Activated T-cell treated with anti-CD3 and anti-CD28 coated beads, Interleukin-2, amount 50 U/mL, for 4 hours (primary cell): ENCODE measurements at regions not wholly inside any gene's neighbourhood (a gene's known extent, or its start where the extent isn't known, plus 50 kb on each side); places are given as distances from the start of the nearest gene placed in this dataset.
"Not testable (repeated sequence)": the region's sequence is repeated elsewhere in the genome, so short reads cannot be mapped to it uniquely, and the experiment has no call there.

ENCODE experiments used
- ATAC-seq, 2 donors: fragments of 200-7000 bp; cut with Tn5 transposase; one replicate each; pipeline ENCODE4 v1.10.0; 2021
- DNase-seq: peaks from one replicate; pipeline ENCODE4 v3.0.0-alpha.2; 2020
- H3K27me3 Mint-ChIP-seq: one replicate; pipeline ENCODE4 v1.8.0; 2021; ENCODE audit warnings: low read depth, mixed read lengths
- H3K36me3 Mint-ChIP-seq: one replicate; pipeline ENCODE4 v1.8.0; 2022; ENCODE audit warnings: mixed read lengths; ENCODE audit not compliant: insufficient read depth
- H3K4me1 Mint-ChIP-seq: one replicate; pipeline ENCODE4 v1.8.0; 2021; ENCODE audit warnings: low read depth, mixed read lengths
- H3K4me3 Mint-ChIP-seq: one replicate; pipeline ENCODE4 v1.8.0; 2021; ENCODE audit warnings: mild to moderate bottlenecking, moderate library complexity, mixed read lengths
- H3K9me3 Mint-ChIP-seq: one replicate; pipeline ENCODE4 v1.8.0; 2021; ENCODE audit warnings: mixed read lengths

DNA sequence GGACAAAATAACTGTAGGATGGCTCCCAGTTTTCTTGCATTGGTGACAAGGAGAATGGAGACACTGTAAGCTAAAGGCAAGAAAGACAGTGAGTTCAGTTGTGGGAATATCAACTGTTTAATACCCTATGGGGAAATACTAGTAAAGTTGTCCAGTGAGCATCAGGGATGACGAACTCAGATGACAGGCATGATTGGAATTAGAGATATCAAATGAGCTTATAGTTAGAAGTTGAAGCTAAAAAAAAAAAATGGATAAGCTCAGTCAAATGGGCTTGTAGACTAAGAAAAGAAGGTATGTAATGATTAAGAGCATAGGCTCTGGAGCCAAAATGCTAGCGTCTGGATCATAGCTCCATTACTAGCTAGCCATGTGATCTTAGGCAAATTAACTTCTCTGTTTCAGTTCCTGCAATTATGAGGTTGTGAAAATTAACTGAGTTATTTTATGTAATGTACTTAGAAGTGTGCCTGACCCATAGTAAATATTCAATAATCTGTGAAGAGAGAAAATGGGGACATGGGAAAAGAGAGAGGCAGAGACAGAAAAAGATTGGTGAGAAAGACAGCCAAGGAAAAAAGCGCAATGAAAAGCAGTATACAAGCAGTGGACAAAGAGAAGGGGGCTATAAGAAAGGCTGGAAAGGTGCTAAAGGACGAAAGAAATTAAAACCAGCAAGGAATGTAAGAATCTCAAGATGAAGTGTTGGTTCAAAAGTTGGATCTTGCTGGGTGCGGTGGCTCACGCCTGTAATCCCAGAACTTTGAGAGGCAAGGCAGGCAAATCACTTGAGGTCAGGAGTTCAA lies 95.7 kb upstream of the SLC39A10 start:
- Mint-ChIP-seq H3K36me3 (peaks cover 2% of the 10 kb centered on the region), H3K27me3 (no peaks in the 10 kb centered on the region), H3K4me3 (peak overlapping the region; percentile 69), H3K4me1 (peaks cover 73% of the 10 kb centered on the region), H3K9me3 (peaks cover 9% of the 10 kb centered on the region)
- no peak for DNase-seq
- no peak for ATAC-seq

DNA sequence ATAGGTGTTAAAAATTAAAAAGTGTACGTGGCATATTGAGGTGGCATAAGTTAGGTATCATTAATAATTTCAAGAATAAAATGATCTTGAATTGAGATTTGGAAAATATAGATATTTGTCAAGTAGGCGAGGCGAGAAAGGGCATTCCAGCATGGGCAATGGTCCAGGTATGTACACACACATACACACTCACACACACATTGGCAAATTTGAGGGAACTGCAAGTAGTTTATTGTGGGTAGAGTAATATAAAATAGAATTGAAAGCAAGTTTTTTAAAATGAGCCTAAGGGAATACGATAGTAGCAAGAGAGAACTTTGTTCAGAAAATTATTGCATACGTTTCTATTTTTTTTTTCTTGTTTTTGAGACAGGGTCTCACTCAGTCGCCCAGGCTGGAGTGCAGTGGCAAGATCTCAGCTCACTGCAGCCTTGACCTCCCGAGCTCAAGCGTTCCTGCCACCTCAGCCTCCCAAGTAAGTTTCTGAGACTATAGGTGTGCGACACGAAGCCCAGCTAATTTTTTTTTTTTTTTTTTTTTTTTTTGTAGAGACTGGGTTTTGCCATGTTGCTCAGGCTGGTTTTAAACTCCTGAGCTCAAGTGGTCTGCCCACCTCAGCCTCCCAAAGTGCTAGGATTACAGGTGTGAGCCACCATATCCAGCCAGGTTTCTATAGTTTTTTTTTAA lies 96.7 kb upstream of the SLC39A10 start:
- peaks cover 9% of the 10 kb centered on the region for H3K9me3 Mint-ChIP-seq
- H3K27me3 Mint-ChIP-seq, result no peaks in the 10 kb centered on the region
- ATAC-seq (no peak), DNase-seq (no peak)
- H3K4me1 Mint-ChIP-seq, result peaks cover 74% of the 10 kb centered on the region
- peak overlapping the region; percentile 64 for H3K4me3 Mint-ChIP-seq
- peaks cover 2% of the 10 kb centered on the region for H3K36me3 Mint-ChIP-seq

DNA sequence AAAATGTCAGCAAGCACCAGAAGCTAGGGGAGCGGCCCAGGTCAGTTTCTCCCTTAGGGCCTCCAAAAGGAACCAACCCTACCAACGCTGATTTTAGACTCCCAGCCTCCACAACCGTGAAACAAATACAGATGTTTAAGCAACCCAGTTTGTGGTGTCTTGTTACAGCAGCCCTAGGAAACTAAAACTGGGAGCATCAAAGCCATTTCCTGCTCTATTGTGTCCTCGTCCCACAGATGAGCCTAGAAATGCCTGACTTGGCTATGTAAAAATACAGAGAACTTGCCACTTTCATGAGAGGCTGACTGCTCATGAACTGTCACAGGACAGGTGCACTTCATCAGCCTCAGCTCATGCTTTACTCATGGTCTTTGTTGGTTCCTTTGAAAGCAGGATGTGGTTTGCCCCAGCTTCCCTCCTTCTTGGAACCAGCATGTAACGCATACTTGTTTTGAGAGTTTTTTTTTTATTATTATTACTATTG lies 97.6 kb upstream of the SLC39A10 start:
- H3K4me3 Mint-ChIP-seq, result peak overlapping the region; percentile 64
- peaks cover 69% of the 10 kb centered on the region for H3K4me1 Mint-ChIP-seq
- peaks cover 9% of the 10 kb centered on the region for H3K9me3 Mint-ChIP-seq
- peak; percentile 75 to 81 for ATAC-seq
- no peaks in the 10 kb centered on the region for H3K27me3 Mint-ChIP-seq
- H3K36me3 Mint-ChIP-seq, result peaks cover 2% of the 10 kb centered on the region
- DNase-seq, result peak; percentile 61

DNA sequence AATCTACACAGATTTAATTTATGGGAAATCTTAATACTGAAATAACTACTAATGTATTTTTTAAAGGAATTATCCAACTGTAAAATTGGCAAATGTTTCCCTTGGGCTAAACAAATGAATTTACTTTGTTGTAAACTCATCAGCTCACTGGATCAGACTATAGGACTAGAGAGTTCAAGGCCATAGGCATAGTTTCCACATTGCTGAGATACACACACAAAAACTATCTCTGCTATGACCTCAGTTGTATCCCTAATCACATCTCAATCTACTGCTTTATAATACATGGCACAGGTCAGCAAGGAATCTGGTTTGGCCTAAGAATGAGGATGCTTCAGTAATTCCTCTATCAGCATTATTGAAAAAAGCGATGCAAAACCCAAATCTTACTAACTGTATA lies 101.1 kb upstream of the SLC39A10 start:
- H3K36me3 Mint-ChIP-seq, result peaks cover 5% of the 10 kb centered on the region
- peaks cover 61% of the 10 kb centered on the region for H3K4me1 Mint-ChIP-seq
- H3K4me3 Mint-ChIP-seq, result no peak overlapping the region
- peaks cover 10% of the 10 kb centered on the region for H3K9me3 Mint-ChIP-seq
- ATAC-seq, result no peak
- no peaks in the 10 kb centered on the region for H3K27me3 Mint-ChIP-seq
- DNase-seq, result no peak

DNA sequence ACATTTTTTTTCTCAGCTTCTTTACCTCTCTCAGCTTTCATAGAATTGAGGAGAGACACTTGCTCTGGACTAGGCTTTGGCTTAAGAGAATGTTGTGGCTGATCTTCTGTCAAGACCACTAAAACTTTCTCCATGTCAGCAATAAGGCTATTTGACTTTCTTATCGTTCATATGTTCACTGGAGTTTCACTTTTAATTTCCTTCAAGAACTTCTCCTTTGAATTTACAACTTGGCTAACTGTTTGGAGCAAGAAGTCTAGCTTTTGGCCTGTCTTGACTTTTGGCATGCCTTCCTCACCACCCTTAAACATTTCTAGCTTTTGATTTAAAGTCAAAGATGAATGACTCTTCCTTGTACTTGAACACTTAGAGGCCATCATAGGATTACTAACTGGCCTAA lies 104.4 kb upstream of the SLC39A10 start:
- no peak for ATAC-seq
- peaks cover 46% of the 10 kb centered on the region for H3K4me1 Mint-ChIP-seq
- H3K27me3 Mint-ChIP-seq, result no peaks in the 10 kb centered on the region
- peak overlapping the region; percentile 44 for H3K4me3 Mint-ChIP-seq
- DNase-seq, result no peak
- peaks cover 12% of the 10 kb centered on the region for H3K9me3 Mint-ChIP-seq
- peaks cover 3% of the 10 kb centered on the region for H3K36me3 Mint-ChIP-seq

DNA sequence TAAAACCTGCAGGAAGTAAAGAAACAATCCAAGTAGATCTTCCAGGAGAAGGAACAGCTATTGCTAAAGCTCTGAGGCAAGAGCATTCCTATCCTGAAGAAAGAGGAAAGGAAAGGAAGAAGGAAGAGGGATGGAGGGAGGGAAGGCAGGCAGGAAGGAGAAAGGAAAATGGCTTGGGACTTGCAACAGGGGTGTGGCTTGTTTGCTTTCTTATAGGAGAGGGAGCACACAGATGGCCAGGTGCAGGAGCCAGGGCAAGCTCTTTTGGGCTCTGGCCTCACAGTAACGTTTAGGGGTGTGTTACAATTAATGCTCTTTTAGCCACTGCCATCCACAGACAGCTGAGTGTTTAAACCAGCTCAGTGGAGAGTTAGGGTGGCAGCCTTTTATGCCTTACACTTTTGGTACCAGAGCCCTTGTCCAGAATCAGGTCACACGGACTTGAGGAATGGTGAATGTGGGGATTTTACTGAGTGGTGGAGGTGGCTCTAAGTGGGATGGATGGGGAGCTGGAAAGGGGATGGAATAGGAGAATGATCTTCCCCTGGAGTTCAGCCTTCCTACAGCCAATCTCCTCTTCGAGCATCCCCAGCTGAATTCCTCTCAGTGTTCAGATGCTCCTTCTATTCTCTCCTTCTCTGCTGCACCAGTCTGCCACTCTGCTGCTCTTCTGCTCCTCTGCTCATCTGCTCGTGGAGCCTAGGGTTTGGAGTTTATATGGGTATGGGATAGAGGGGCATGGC lies 108.7 kb upstream of the SLC39A10 start:
- no peak for ATAC-seq
- Mint-ChIP-seq H3K27me3 (no peaks in the 10 kb centered on the region), H3K4me1 (peaks cover 48% of the 10 kb centered on the region), H3K4me3 (no peak overlapping the region), H3K36me3 (peaks cover 3% of the 10 kb centered on the region), H3K9me3 (peaks cover 12% of the 10 kb centered on the region)
- DNase-seq, result no peak

DNA sequence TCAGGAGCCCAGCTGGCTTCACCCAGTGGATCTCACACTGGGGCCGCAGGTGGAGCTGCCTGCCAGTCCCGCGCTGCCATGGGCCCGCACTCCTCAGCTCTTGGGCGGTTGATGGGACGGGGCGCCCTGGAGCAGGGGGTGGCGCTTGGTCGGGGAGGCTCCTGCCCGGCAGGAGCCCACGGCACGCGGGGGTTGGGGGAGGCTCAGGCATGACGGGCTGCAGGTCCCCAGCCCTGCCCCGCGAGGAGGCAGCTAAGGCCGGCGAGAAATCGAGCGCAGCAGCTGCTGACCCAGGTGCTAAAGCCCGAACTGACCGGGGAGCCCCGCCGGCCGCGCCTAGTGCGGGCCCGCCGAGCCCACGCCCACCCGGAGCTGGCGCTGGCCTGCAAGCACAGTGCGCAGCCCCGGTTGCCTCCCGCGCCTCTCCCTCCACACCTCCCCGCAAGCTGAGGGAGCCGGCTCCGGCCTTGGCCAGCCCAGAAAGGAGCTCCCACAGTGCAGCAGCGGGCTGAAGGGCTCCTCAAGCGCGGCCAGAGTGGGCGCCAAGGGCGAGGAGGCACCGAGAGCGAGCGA lies 109.7 kb upstream of the SLC39A10 start:
- peaks cover 50% of the 10 kb centered on the region for H3K4me1 Mint-ChIP-seq
- ATAC-seq, H3K4me3 Mint-ChIP-seq, DNase-seq, H3K36me3 Mint-ChIP-seq, H3K27me3 Mint-ChIP-seq: not testable (repeated sequence)
- peaks cover 18% of the 10 kb centered on the region for H3K9me3 Mint-ChIP-seq

DNA sequence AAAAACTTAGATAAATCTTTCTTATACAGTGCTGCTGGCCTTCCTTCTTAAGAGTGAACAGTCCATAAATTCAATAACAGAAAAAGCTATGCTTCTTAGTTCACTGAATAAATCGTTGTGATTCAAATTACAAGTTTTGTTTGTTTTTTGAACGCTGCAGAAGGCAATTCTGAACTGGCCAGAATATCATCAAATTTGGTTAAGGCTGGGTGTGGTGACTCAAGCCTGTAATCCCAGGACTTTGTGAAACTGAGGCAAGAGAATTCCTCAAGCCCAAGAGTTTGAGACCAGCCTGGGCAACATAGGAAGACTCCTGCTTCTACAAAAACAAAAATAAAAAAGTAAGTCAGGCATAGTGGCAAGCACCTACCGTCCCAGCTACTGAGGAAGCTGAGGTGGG lies 111.2 kb upstream of the SLC39A10 start:
- H3K36me3 Mint-ChIP-seq, result peaks cover 5% of the 10 kb centered on the region
- DNase-seq, result no peak
- no peaks in the 10 kb centered on the region for H3K27me3 Mint-ChIP-seq
- no peak overlapping the region for H3K4me3 Mint-ChIP-seq
- no peak for ATAC-seq
- peaks cover 22% of the 10 kb centered on the region for H3K9me3 Mint-ChIP-seq
- peaks cover 51% of the 10 kb centered on the region for H3K4me1 Mint-ChIP-seq

DNA sequence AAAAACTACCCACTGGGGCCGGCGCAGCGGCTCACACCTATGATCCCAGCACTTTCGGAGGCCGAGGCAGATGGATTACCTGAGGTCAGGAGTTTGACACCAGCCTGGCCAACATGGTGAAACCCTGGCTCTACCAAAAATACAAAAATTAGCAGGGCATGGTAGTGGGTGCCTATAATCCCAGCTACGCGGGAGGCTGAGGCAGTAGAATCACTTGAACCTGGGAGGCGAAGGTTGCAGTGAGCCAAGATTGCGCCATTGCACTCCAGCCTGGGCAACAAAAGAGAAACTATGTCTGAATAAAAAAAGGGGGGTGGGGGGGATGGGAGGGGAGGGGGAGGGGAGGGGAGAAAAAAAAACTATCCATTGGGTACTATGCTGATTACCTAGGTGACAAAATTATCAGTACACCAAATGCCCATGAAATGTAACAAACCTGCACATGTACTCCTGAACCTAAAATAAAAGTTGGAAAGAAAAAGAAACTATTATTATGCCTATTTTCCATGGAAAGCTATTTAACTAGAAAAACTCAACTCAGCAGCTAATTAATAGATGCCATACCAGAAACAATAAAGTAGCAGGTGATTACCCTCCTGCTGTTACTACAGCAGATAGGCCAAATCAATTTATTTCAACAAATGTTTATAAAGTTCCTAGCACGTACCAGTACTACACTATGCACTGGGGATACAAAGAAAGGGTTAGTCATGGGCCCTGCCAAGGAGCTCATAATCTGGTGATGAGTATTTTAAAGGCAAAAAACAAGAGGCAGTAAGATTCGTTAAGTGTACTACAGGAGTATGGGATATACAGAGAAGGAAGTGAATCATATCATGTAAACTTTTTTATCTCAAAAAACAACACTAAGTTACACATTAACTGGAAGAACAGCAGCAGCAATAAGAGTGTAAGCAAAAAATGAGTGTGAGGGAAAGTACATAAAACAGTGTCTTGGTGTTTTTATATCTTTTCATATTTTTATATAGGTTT lies 112.8 kb upstream of the SLC39A10 start:
- peak; percentile 98 to 100 for ATAC-seq
- H3K4me3 Mint-ChIP-seq, result no peak overlapping the region
- peaks cover 5% of the 10 kb centered on the region for H3K36me3 Mint-ChIP-seq

DNA sequence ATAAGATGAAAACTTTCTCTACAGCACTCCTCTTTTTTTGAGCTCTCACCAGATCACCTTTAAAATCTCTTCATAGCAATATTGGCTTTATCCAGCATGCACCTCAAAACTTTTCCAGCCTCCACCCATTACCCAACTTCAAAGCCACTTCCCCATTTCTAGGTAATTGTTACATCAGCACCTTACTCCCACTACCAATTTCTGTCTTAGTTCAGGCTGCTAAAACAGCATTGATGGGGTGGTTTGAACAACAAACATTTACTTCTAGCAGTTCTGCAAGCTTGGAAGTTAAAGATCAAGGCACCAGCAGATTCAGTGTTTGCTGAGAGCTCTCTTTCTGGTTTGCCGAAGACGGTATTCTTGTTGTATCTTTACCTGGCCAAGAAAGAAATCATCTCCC lies 114.0 kb upstream of the SLC39A10 start:
- Mint-ChIP-seq H3K4me1 (peaks cover 54% of the 10 kb centered on the region), H3K4me3 (peak overlapping the region; percentile 55), H3K36me3 (peaks cover 5% of the 10 kb centered on the region), H3K9me3 (peaks cover 20% of the 10 kb centered on the region), H3K27me3 (no peaks in the 10 kb centered on the region)
- DNase-seq (no peak), ATAC-seq (no peak)

More for the DNA sequence above, 112.8 kb upstream of the SLC39A10 start:
- Mint-ChIP-seq H3K9me3 (peaks cover 18% of the 10 kb centered on the region), H3K4me1 (peaks cover 49% of the 10 kb centered on the region), H3K27me3 (no peaks in the 10 kb centered on the region)
- DNase-seq, result no peak

DNA sequence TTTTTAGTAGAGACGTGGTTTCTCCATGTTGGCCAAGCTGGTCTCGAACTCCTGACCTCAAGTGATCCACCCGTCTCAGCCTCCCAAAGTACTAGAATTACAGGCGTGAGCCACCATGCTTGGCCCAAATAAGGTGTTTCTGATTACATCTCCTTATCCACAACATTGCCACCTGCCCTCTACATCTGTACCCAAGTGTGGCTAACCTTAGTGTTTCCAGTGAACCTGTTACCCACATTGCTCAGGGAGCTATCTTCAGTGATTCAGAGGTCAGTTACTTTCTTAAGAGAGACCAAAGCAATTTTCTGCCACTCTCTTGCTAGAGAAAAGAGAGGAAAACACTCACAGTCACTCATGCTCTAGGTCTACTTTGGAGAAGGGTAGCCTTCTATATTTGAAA lies 115.0 kb upstream of the SLC39A10 start:
- Mint-ChIP-seq H3K27me3 (no peaks in the 10 kb centered on the region), H3K4me1 (peaks cover 63% of the 10 kb centered on the region), H3K9me3 (peaks cover 20% of the 10 kb centered on the region), H3K36me3 (peaks cover 5% of the 10 kb centered on the region), H3K4me3 (no peak overlapping the region)
- ATAC-seq, result no peak
- DNase-seq, result no peak

DNA sequence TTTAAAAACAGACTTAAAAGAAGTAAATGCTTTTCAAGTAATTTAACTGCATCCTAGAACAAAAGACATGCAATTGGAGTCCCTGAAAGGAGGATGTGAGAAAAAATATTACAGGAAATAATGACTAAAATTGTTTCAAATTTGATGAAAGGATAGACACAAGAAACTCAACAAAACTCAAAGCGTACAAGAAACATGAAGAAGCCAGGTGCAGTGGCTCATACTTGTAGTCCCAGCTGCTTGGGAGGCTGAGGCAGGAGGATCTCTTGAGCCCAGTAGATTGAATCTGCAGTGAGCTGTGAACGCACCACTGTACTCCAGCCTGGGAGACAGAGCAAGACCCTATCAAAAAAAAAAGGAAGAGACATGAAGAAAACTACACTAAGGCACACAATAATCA lies 118.1 kb upstream of the SLC39A10 start:
- peaks cover 20% of the 10 kb centered on the region for H3K9me3 Mint-ChIP-seq
- no peak for DNase-seq
- peaks cover 5% of the 10 kb centered on the region for H3K36me3 Mint-ChIP-seq
- no peak overlapping the region for H3K4me3 Mint-ChIP-seq
- peaks cover 79% of the 10 kb centered on the region for H3K4me1 Mint-ChIP-seq
- no peaks in the 10 kb centered on the region for H3K27me3 Mint-ChIP-seq
- ATAC-seq, result no peak

DNA sequence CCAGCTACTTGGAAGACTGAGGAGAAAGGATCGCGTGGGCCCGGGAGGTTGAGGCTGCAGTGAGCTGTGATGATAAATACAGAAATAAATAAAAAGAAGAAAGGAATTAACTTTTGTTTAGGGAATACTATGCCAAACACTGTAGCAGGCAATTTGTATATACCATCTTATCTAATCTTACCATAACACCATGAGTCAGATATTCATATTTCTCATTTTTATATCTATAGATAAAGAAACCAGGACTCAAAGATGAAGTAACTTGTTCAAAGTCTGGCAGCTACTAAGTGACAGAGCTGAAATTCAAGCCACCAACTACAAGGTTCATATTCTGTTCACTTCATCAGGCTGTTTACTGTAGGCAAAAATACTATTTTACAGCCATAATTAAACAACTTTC lies 119.2 kb upstream of the SLC39A10 start:
- Mint-ChIP-seq H3K4me1 (peaks cover 78% of the 10 kb centered on the region), H3K4me3 (no peak overlapping the region), H3K36me3 (peaks cover 3% of the 10 kb centered on the region), H3K9me3 (peaks cover 17% of the 10 kb centered on the region), H3K27me3 (no peaks in the 10 kb centered on the region)
- ATAC-seq, result no peak
- DNase-seq, result no peak
